T-helper 2 cell (primary cell): ENCODE measurements at regions not wholly inside any gene's neighbourhood (a gene's known extent, or its start where the extent isn't known, plus 50 kb on each side); places are given as distances from the start of the nearest gene placed in this dataset.
A peak's percentile ranks its signal among the peaks of the same experiment; 100 is the strongest.

Experiments used
- DNase-seq, 5 experiments: peaks; one replicate each; pipeline versions ENCODE4 v3.0.0 to v3.0.0-alpha.2; 2012 to 2022

- DNase-seq = no peak
Measured at GRCh38 chr9:129278391-129279237, 100.6 kb upstream of the IER5L start.

GRCh38 chr9:129276486-129277230 lies 98.6 kb upstream of the IER5L start:
- no peak for DNase-seq

DNA sequence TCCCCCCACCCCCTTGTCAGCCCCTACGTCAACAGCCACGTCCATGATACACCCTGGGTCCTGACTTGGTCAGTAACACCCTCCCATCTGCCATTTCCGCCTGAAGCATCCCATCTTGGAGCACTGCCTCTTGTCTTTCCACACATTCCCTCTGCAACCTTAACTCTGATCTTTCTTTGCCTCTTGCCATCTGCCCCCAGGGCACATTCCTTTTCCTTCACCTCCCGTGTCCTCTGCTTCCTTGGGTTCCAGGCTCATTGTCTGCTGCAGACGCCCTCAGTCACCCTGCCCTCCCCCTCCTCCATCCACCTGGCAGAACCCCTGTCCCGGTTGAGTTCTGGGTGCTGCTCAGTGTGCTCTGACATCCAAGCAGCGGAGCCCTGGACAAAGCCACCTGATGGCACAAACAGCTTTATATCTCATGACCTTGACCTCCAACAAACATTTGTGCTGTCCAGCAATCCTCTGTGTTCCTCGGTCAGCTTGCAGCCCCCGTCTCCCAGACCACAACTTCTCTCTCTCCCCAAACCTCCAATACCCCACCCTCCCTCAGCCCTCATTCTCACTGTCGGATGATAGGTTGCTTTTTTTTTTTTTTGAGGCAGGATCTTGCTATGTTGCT lies 97.7 kb upstream of the IER5L start:
- DNase-seq = no peak

DNA sequence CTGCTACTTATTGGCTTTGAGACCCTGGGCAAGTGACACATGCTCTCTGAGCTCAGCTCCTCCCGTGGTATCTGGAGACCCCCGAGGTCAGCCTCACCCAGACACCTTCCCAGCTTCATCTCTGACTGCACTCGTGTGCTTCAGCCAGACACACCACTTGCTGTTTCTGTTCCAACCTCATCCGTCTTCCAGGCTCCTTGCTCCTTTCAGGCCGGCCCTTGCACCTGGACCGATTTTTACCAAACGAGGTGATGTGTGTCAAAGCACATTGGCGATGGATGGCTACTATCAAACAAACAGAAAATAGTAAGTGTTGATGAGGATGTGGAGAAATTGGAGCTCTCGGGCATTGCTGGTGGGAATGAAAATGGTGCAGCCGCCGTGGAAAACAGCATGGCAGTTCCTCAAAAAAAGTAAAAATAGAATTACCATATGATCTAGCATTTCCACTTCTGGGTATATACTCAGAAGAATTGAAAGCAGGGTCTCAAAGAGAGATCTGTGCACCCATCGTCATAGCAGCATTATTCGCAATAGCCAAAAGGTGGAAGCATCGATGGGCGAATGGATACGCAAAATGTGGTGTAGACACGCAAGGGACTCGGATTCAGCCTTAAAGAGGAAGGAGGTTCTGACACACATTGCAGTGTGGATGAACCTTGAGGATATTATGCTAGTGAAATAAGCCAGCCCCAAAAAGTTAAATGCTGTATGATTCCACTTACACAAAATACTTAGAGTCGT lies 96.1 kb upstream of the IER5L start:
- DNase-seq = no peak

DNA sequence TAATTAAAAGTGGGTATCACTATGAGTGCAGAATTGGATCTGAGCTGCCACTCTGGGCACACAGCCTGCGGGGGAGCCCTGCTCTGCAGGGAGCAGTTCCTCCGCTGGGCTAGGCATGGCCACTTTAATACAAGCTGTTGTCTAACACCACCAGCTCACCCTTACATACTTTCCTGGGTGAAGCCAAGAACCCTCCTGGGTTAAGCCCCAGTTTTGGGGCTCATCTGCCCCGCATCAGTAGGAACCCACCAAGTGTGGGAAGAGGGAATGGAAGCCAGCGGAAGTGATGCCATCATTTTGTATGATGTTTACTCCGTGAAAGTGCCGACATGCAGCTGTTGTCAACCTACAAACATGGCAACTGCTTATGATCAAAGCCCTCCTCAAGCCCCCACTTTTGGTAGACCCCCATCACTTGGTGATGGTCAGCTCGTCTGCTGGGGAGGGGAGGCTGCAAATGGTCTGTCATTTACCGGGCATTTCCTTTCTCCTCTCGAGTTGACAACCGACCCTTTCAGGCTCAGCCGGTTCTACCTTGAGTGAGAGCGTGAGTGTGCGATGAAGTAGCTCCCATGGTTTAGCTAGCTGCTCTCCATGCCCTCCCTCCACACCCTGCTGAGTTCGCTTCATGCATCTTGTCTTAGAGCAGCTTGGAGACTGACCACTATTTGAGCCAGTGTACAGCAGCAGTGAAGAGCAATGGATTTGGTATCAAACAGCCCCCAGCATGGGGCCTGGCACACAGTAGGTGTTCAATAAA lies 95.3 kb upstream of the IER5L start:
- DNase-seq = no peak

- no peak for DNase-seq
Measured at GRCh38 chr9:129272348-129273025, 94.4 kb upstream of the IER5L start.

DNA sequence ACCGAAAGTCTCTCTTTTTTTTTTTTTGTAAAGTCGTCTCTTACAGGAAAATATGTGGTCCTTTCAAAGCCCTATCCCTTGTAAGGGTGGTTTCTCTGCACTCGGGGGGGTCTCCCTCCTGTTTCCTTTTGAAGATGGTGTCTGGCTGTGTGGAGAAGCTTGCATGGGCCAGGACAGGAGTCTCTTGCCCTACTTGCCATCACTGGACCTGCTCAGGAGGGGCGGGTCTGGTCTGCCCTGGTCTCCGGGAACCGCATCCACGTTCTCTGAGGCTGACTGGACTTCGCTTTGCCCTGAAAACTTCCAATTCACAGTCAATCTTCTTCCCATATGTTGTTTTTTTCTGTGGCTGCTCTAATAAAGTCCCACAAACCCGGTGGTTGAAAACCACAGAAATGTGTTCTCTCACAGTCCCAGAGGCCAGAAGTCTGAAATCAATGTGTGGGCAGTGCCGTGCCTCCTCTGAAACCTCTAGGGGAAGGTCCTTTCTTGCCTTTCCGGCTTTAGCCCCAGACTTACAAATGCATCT lies 92.9 kb upstream of the IER5L start:
- peak in 1 of 5 experiments; percentile 7 for DNase-seq

DNA sequence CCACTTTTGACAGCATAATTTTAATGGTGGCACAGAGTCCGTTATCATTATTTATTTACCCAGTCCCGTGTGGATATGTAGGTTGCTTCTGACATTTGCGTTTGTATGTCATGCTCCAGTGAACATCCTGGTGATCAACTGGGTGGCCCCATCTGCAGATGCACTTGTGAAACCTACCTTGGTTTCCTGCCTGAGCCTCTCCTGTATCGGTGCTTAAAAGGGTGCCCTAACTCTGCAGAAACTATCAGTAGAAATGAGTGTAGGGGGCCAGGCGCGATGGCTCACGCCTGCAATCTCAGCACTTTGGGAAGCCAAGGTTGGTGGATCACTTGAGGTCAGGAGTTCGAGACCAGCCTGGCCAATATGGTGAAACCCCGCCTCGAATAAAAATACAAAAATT lies 92.1 kb upstream of the IER5L start:
- DNase-seq = peak in 2 of 5 experiments; percentile 33 to 91

GRCh38 chr9:129267141-129267540 lies 89.1 kb upstream of the IER5L start:
- DNase-seq = no peak

DNA sequence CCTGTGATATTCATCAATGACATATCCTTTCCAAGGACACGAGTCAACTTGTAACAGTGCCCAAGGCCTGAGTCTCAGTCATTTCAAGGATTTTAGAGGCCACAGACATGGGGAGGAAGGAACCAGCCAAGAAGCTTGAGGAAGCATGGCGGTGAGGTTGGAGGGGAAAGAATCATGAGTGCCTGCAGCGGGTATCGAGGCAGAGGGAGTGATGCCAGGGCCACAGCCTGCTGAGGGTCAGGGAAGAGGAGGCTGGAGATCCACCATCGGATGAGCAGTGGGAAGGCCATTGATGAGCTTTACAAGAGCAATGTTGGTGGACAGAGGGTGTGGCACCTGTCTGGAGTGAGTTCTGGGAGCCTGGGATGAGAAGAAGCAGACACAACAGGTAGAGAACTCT lies 88.5 kb upstream of the IER5L start:
- DNase-seq = no peak

GRCh38 chr9:129264388-129264787 lies 86.3 kb upstream of the IER5L start:
- DNase-seq = no peak

DNA sequence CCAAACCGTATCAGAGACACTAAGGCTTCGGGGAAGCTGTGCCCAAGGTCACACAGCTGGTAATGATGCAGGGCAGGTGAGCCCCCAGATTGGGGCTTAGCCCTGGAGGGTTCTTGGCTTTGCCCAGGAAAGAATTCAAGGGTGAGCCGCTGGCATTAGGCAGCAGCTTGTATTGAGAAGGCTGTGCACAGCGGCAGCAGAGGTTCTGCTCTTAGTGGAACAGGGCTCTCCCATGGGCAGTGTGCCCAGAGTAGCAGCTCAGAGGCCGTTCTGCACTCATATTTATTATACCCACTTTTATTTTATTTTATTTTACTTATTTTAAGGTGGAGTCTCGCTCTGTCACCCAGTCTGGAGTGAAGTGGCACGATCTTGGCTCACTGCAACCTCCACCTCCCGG lies 85.8 kb upstream of the IER5L start:
- no peak for DNase-seq

GRCh38 chr9:129262261-129262660 lies 84.2 kb upstream of the IER5L start:
- no peak for DNase-seq

GRCh38 chr9:129259375-129259774 lies 81.3 kb upstream of the IER5L start:
- no peak for DNase-seq

- peak in 2 of 5 experiments; percentile 13 to 26 for DNase-seq
Measured at GRCh38 chr9:129258823-129259301, 80.8 kb upstream of the IER5L start.

DNA sequence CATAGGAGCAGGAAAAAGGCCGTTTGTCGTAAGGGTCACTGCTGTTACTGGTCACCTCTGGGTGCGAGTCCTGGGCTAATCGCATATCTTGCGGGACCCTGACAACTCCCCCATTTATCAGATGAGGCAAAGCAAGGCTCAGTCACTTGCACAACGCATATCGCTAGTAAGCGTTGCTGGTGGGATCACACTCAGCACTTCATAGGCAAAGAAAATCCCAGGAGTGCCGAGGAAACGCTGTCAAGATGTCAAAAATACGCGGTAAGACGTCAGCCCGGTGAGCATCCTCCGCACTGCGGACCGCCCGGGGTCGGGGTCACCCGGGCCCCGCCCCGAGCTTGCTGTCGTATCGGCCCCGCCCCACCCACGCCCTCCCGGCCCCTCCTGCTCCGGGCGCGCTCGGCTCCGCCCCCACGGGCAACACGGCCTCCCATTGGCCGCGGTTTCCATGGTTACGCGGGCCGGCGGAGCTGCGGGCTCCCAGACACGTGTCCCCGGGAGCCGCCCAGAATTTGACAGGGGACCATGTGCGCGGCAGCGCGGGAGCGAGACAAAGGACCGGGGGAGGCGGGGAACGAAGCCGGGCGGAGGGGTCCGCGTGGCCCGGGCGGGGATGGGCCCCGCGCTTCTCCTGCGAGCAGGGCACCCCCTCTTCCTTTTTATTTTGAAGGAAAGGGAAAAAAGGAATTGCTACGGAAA lies 80.2 kb upstream of the IER5L start:
- DNase-seq = peak; percentile 74 to 91 (median 85)

- DNase-seq = no peak
Measured at GRCh38 chr9:129256959-129257713, 79.1 kb upstream of the IER5L start.

DNA sequence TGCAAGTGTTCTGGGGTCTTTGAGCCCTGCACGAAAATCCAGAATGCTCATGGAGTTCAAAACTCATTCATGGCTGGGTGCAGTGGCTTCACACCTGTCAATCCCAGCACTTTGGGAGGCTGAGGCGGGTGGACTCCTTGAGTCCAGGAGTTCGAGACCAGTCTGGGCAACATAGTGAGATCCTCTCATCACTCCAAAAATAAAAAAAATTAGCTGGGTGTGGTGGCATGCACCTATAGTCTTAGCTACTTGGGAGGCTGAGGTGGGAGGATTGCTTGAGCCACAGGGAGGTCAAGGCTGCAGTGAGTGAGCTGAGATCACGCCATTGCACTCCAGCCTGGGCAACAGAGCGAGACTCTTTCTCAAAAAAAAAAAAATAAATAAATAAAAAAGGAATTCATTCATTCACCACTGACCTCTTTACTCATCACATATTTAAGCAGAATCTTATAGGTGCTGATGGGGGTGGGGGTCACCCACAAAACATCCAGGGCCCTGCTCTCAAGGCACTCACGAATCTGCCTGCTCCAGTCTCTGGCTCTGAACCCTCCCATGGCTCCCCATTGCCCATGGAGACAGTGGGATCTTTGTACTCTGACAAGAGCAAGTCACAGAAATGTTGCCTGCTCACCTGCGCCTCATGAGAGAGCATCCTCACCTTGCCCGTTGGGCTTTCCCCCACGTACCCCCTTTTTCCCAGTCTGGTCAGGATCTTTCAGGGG lies 76.7 kb upstream of the IER5L start:
- DNase-seq = no peak

GRCh38 chr9:129253803-129254381 lies 75.8 kb upstream of the IER5L start:
- no peak for DNase-seq
